NCI-H2227 (cell line): ENCODE measurements at regions not wholly inside any gene's neighbourhood (a gene's known extent, or its start where the extent isn't known, plus 50 kb on each side); places are given as distances from the start of the nearest gene placed in this dataset.
A peak's percentile ranks its signal among the peaks of the same experiment; 100 is the strongest.

Experiments
- DNase-seq: peaks from one replicate; lab custom pipeline; 2025; ENCODE audit not compliant: unreplicated experiment; lab: John Stamatoyannopoulos, UW

- no peak for DNase-seq
These were observed 301.3 kb upstream of the NFE2L3 start for GRCh38 chr7:25850735-25851134.

GRCh38 chr7:25851332-25852210 lies 300.4 kb upstream of the NFE2L3 start:
- peak; percentile 88 for DNase-seq

- peak; percentile 52 for DNase-seq
These were observed 299.6 kb upstream of the NFE2L3 start for GRCh38 chr7:25852211-25852938.

- DNase-seq, result no peak
These were observed 299.1 kb upstream of the NFE2L3 start for GRCh38 chr7:25852939-25853271.

- no peak for DNase-seq
These were observed 298.7 kb upstream of the NFE2L3 start for GRCh38 chr7:25853314-25853713.

- peak; percentile 23 for DNase-seq
These were observed 297.9 kb upstream of the NFE2L3 start for GRCh38 chr7:25854059-25854458.

- DNase-seq, result peak; percentile 98
These were observed 297.1 kb upstream of the NFE2L3 start for GRCh38 chr7:25854608-25855497.

- peak; percentile 66 for DNase-seq
These were observed 295.9 kb upstream of the NFE2L3 start for GRCh38 chr7:25855854-25856782.

GRCh38 chr7:25857376-25858067 lies 294.5 kb upstream of the NFE2L3 start:
- peak; percentile 79 for DNase-seq

- DNase-seq, result no peak
These were observed 293.8 kb upstream of the NFE2L3 start for GRCh38 chr7:25858200-25858524.

GRCh38 chr7:25858525-25859411 lies 293.2 kb upstream of the NFE2L3 start:
- peak; percentile 45 for DNase-seq

GRCh38 chr7:25859412-25860274 lies 292.4 kb upstream of the NFE2L3 start:
- DNase-seq, result peak; percentile 16

- peak; percentile 54 for DNase-seq
These were observed 291.5 kb upstream of the NFE2L3 start for GRCh38 chr7:25860275-25861163.

- DNase-seq, result no peak
These were observed 290.9 kb upstream of the NFE2L3 start for GRCh38 chr7:25861164-25861496.

GRCh38 chr7:25861601-25862260 lies 290.3 kb upstream of the NFE2L3 start:
- DNase-seq, result peak; percentile 27

GRCh38 chr7:25862261-25863004 lies 289.6 kb upstream of the NFE2L3 start:
- peak; percentile 100 for DNase-seq
